Activated B cell treated with CpG ODN at 0.5 μM for 24 hours (primary cell): ENCODE measurements at regions not wholly inside any gene's neighbourhood (a gene's known extent, or its start where the extent isn't known, plus 50 kb on each side); places are given as distances from the start of the nearest gene placed in this dataset.

Source experiments
- ATAC-seq: fragments of 200-7000 bp; cut with Tn5 transposase; one replicate; pipeline ENCODE4 v1.10.0; 2021; ENCODE audit warnings: low read depth, mild to moderate bottlenecking, moderate library complexity
- CTCF ChIA-PET: fragments of 350-600 bp; sonication (Branson Sonifier 250); formaldehyde crosslinking; loops from one replicate; lab custom pipeline; 2021; ENCODE audit warnings: antibody characterized with exemption; lab: Charles Lee
- POLR2A ChIA-PET: fragments of 350-600 bp; sonication (Branson Sonifier 250); formaldehyde crosslinking; loops from one replicate; lab custom pipeline; 2021; ENCODE audit warnings: antibody characterized with exemption; lab: Charles Lee
- DNase-seq: peaks from one replicate; pipeline ENCODE4 v3.0.0; 2022
- H3K27ac Mint-ChIP-seq: one replicate; pipeline ENCODE4 v1.8.0; 2020; ENCODE audit warnings: mixed read lengths
- H3K27me3 Mint-ChIP-seq: one replicate; pipeline ENCODE4 v1.8.0; 2021; ENCODE audit warnings: mixed read lengths
- H3K36me3 Mint-ChIP-seq: one replicate; pipeline ENCODE4 v1.8.0; 2021; ENCODE audit warnings: low read depth, mixed read lengths
- H3K4me1 Mint-ChIP-seq: one replicate; pipeline ENCODE4 v1.8.0; 2021; ENCODE audit warnings: mixed read lengths
- H3K4me3 Mint-ChIP-seq: one replicate; pipeline ENCODE4 v1.8.0; 2020; ENCODE audit warnings: mild to moderate bottlenecking, mixed read lengths
- H3K9me3 Mint-ChIP-seq: one replicate; pipeline ENCODE4 v1.8.0; 2020; ENCODE audit warnings: mixed read lengths
- CTCF ChIP-seq: fragments of 200-600 bp; IDR thresholded peaks from one replicate; pipeline ENCODE4 v1.8.0; 2022; ENCODE audit warnings: antibody characterized with exemption, mild to moderate bottlenecking
- intact Hi-C: fragments of 100-400 bp; cut with micrococcal nuclease; formaldehyde crosslinking; loops from one replicate; pipeline ENCODE4 v1.15.1; 2024

GRCh38 chr6:6915813-6916547 is 191.8 kb upstream of the RREB1 start:
- Mint-ChIP-seq H3K36me3 (no peaks in the 10 kb centered on the region), H3K27me3 (no peaks in the 10 kb centered on the region), H3K4me1 (peaks cover 11% of the 10 kb centered on the region), H3K9me3 (no peaks in the 10 kb centered on the region), H3K27ac (no peak overlapping the region), H3K4me3 (peak overlapping the region; percentile 48)
- no peak for ATAC-seq
- ChIA-PET CTCF (no interaction called here), POLR2A (no interaction called here)
- no peak for TF ChIP-seq CTCF
- DNase-seq = no peak
- intact Hi-C loops = no loop called here

GRCh38 chr6:6916598-6916997 is 191.2 kb upstream of the RREB1 start:
- peaks cover 11% of the 10 kb centered on the region for H3K4me1 Mint-ChIP-seq
- no peak for DNase-seq
- no peak for TF ChIP-seq CTCF
- H3K27ac Mint-ChIP-seq = no peak overlapping the region
- no peak overlapping the region for H3K4me3 Mint-ChIP-seq
- H3K9me3 Mint-ChIP-seq = no peaks in the 10 kb centered on the region
- no peak for ATAC-seq
- intact Hi-C loops = no loop called here
- POLR2A ChIA-PET = no interaction called here
- H3K27me3 Mint-ChIP-seq = no peaks in the 10 kb centered on the region
- CTCF ChIA-PET = no interaction called here
- no peaks in the 10 kb centered on the region for H3K36me3 Mint-ChIP-seq

- TF ChIP-seq CTCF = no peak
- no peak overlapping the region for H3K27ac Mint-ChIP-seq
- DNase-seq (no peak), ATAC-seq (peak; percentile 34)
- POLR2A ChIA-PET = no interaction called here
- no peaks in the 10 kb centered on the region for H3K36me3 Mint-ChIP-seq
- H3K4me1 Mint-ChIP-seq = peaks cover 11% of the 10 kb centered on the region
- intact Hi-C loops = no loop called here
- no peak overlapping the region for H3K4me3 Mint-ChIP-seq
- H3K27me3 Mint-ChIP-seq = no peaks in the 10 kb centered on the region
- H3K9me3 Mint-ChIP-seq = no peaks in the 10 kb centered on the region
- CTCF ChIA-PET = no interaction called here
These were observed 189.4 kb upstream of the RREB1 start for GRCh38 chr6:6918216-6918983.

- no peak overlapping the region for H3K27ac Mint-ChIP-seq
- POLR2A ChIA-PET = no interaction called here
- H3K9me3 Mint-ChIP-seq = no peaks in the 10 kb centered on the region
- H3K27me3 Mint-ChIP-seq = no peaks in the 10 kb centered on the region
- TF ChIP-seq CTCF = no peak
- CTCF ChIA-PET = no interaction called here
- intact Hi-C loops = no loop called here
- ATAC-seq (no peak), DNase-seq (no peak)
- H3K36me3 Mint-ChIP-seq = no peaks in the 10 kb centered on the region
- H3K4me3 Mint-ChIP-seq = no peak overlapping the region
- H3K4me1 Mint-ChIP-seq = peaks cover 11% of the 10 kb centered on the region
These were observed 188.6 kb upstream of the RREB1 start for GRCh38 chr6:6919173-6919572.

GRCh38 chr6:6920114-6920986 is 187.4 kb upstream of the RREB1 start:
- no peak overlapping the region for H3K27ac Mint-ChIP-seq
- intact Hi-C loops = no loop called here

More at GRCh38 chr6:6920114-6920986, 187.4 kb upstream of the RREB1 start:
- no peak for DNase-seq
- CTCF ChIA-PET = no interaction called here
- POLR2A ChIA-PET = no interaction called here
- H3K9me3 Mint-ChIP-seq = no peaks in the 10 kb centered on the region
- no peaks in the 10 kb centered on the region for H3K36me3 Mint-ChIP-seq
- no peak overlapping the region for H3K4me3 Mint-ChIP-seq
- ATAC-seq = no peak
- peaks cover 10% of the 10 kb centered on the region for H3K4me1 Mint-ChIP-seq
- H3K27me3 Mint-ChIP-seq = peaks cover 5% of the 10 kb centered on the region
- no peak for TF ChIP-seq CTCF
